K562 (cell line): ENCODE measurements at regions not wholly inside any gene's neighbourhood (a gene's known extent, or its start where the extent isn't known, plus 50 kb on each side); places are given as distances from the start of the nearest gene placed in this dataset.

ENCODE experiments used
- SP1 ChIP-seq: sonication (generic); formaldehyde crosslinking; IDR thresholded peaks from 2 replicates; pipeline ENCODE4 v1.8.1; 2022; ENCODE audit warnings: mild to moderate bottlenecking, missing genetic modification reagents
- TBP ChIP-seq: optimal IDR thresholded peaks from 2 replicates; pipeline ENCODE3; 2011; ENCODE audit warnings: low read depth, low read length, improper control_type of control experiment
- TF ChIP-seq, protein P1 (sequence below), 2 experiments: IDR thresholded peaks in 1 of 2; conservative IDR thresholded peaks in 1 of 2; 2 replicates each; pipeline ENCODE4 v1.6.1; 2016; ENCODE audit warnings: low read depth in 2 of 2, mild to moderate bottlenecking in 1 of 2, missing compliant biosample characterization in 1 of 2, missing genetic modification characterization in 1 of 2, moderate library complexity in 1 of 2
- TF ChIP-seq, protein P2 (sequence below), 3 experiments: IDR thresholded peaks in 2 of 3; conservative IDR thresholded peaks in 1 of 3; 2 replicates each; pipeline ENCODE4 v1.5.1; 2011 to 2012; ENCODE audit warnings: low read length in 3 of 3, mild to moderate bottlenecking in 3 of 3, control low read depth in 2 of 3, improper control_type of control experiment in 1 of 3, inconsistent platforms in 1 of 3, low read depth in 1 of 3, mixed read lengths in 1 of 3, moderate library complexity in 1 of 3; ENCODE audit not compliant: insufficient read depth in 2 of 3

DNA sequence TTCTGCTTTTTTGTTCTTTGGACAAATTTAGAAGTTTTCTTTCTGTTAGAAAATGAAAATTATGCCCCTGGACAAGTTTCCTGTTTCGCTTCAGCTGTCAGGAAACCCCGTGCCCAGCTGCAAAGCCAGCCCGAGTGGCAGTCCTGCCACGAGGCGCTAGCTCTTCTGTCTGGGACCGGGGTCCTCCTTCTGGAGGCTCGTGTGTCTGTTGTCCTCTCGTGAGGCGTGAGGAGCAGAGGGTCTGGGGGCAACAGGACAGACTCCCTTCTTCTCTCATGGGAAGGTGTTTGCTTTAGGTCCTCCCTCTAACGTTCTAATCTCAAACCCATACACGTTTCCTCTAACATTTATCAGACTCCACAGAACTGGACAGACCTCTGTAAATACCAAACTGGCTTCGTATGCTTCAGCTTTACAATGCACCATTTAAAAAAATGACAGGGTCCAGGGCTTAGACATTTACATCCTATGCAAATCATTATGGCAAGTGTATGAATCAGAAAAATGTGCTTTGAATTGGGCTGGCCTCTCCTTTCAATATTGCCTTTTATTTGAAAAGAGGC lies 184.5 kb upstream of the SHH start:
- TF ChIP-seq, protein P1, sequence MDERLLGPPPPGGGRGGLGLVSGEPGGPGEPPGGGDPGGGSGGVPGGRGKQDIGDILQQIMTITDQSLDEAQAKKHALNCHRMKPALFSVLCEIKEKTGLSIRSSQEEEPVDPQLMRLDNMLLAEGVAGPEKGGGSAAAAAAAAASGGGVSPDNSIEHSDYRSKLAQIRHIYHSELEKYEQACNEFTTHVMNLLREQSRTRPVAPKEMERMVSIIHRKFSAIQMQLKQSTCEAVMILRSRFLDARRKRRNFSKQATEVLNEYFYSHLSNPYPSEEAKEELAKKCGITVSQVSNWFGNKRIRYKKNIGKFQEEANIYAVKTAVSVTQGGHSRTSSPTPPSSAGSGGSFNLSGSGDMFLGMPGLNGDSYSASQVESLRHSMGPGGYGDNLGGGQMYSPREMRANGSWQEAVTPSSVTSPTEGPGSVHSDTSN (CRISPR knock-in tag; IDR thresholded peaks at IDR 0.05; ENCODE audit: low read depth) = no peak
- TF ChIP-seq, protein P1 (tag; conservative IDR thresholded peaks at IDR 0.05; ENCODE audit: low read depth) = no peak
- TF ChIP-seq TBP (no peak), SP1 (CRISPR knock-in tag) (no peak)
- TF ChIP-seq, protein P2, sequence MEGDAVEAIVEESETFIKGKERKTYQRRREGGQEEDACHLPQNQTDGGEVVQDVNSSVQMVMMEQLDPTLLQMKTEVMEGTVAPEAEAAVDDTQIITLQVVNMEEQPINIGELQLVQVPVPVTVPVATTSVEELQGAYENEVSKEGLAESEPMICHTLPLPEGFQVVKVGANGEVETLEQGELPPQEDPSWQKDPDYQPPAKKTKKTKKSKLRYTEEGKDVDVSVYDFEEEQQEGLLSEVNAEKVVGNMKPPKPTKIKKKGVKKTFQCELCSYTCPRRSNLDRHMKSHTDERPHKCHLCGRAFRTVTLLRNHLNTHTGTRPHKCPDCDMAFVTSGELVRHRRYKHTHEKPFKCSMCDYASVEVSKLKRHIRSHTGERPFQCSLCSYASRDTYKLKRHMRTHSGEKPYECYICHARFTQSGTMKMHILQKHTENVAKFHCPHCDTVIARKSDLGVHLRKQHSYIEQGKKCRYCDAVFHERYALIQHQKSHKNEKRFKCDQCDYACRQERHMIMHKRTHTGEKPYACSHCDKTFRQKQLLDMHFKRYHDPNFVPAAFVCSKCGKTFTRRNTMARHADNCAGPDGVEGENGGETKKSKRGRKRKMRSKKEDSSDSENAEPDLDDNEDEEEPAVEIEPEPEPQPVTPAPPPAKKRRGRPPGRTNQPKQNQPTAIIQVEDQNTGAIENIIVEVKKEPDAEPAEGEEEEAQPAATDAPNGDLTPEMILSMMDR (IDR thresholded peaks at IDR 0.05 in 2 of 3, conservative IDR thresholded peaks at IDR 0.05 in 1 of 3; ENCODE audit: insufficient read depth in 2 of 3, low read depth in 1 of 3, low read length in 3 of 3) = no peak
